HCT116 (cell line): ENCODE measurements at regions not wholly inside any gene's neighbourhood (a gene's known extent, or its start where the extent isn't known, plus 50 kb on each side); places are given as distances from the start of the nearest gene placed in this dataset.
"Not testable (repeated sequence)": the region's sequence is repeated elsewhere in the genome, so short reads cannot be mapped to it uniquely, and the experiment has no call there.

Source experiments
- EZH2 ChIP-seq: fragments of 200-600 bp; sonication (generic); IDR thresholded peaks from 2 replicates; pipeline ENCODE4 v1.6.1; 2017; ENCODE audit warnings: antibody characterized with exemption, mixed run types
- POLR2A ChIP-seq: IDR thresholded peaks from 2 replicates; pipeline ENCODE4 v1.7.0; 2011; ENCODE audit warnings: borderline replicate concordance; ENCODE audit not compliant: insufficient read depth, insufficient read length; ENCODE audit errors: extremely low read depth
- POLR2AphosphoS5 ChIP-seq: IDR thresholded peaks from 2 replicates; pipeline ENCODE4 v1.6.1; 2011; ENCODE audit warnings: mild to moderate bottlenecking, low read depth, low read length, moderate library complexity
- TCF7L2 ChIP-seq: IDR thresholded peaks from 2 replicates; pipeline ENCODE4 v1.7.0; 2011; ENCODE audit warnings: borderline replicate concordance, inconsistent platforms; ENCODE audit not compliant: insufficient read depth, insufficient read length; ENCODE audit errors: extremely low read depth
- TF ChIP-seq, protein P1 (sequence below), 3 experiments: fragments of 200-600 bp in 1 of 3; sonication (generic) in 1 of 3; IDR thresholded peaks in 2 of 3; conservative IDR thresholded peaks in 1 of 3; 2 replicates each; pipeline ENCODE4 v1.5.1; 2012 to 2017; ENCODE audit warnings: low read depth in 2 of 3, low read length in 2 of 3, antibody characterized with exemption in 1 of 3, borderline replicate concordance in 1 of 3, control low read depth in 1 of 3, mild to moderate bottlenecking in 1 of 3, mixed read lengths in 1 of 3, mixed run types in 1 of 3, moderate library complexity in 1 of 3; ENCODE audit not compliant: insufficient read depth in 1 of 3

- TF ChIP-seq EZH2, TCF7L2, POLR2A, POLR2AphosphoS5: not testable (repeated sequence)
- TF ChIP-seq, protein P1, sequence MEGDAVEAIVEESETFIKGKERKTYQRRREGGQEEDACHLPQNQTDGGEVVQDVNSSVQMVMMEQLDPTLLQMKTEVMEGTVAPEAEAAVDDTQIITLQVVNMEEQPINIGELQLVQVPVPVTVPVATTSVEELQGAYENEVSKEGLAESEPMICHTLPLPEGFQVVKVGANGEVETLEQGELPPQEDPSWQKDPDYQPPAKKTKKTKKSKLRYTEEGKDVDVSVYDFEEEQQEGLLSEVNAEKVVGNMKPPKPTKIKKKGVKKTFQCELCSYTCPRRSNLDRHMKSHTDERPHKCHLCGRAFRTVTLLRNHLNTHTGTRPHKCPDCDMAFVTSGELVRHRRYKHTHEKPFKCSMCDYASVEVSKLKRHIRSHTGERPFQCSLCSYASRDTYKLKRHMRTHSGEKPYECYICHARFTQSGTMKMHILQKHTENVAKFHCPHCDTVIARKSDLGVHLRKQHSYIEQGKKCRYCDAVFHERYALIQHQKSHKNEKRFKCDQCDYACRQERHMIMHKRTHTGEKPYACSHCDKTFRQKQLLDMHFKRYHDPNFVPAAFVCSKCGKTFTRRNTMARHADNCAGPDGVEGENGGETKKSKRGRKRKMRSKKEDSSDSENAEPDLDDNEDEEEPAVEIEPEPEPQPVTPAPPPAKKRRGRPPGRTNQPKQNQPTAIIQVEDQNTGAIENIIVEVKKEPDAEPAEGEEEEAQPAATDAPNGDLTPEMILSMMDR (IDR thresholded peaks at IDR 0.05 in 2 of 3, conservative IDR thresholded peaks at IDR 0.05 in 1 of 3; ENCODE audit: borderline replicate concordance in 1 of 3, insufficient read depth in 1 of 3, low read depth in 2 of 3, low read length in 2 of 3): not testable (repeated sequence)
Measured at GRCh38 chr16:22573225-22573530, 62.5 kb downstream of the NPIPB5 start.
